Stimulated activated CD8-positive, alpha-beta memory T cell treated with anti-CD3 and anti-CD28 coated beads, Interleukin-7, amount 100 ng/mL, for 48 hours (primary cell): ENCODE measurements at regions not wholly inside any gene's neighbourhood (a gene's known extent, or its start where the extent isn't known, plus 50 kb on each side); places are given as distances from the start of the nearest gene placed in this dataset.

Experiments used
- DNase-seq, 2 donors: peaks; one replicate each; pipeline ENCODE4 v3.0.0-alpha.2; 2020; ENCODE audit warnings: low read depth in 1 of 2; ENCODE audit errors: extremely low read depth in 1 of 2

- DNase-seq, result no peak
These were observed 181.0 kb upstream of the RNF32 start for GRCh38 chr7:156459582-156459981.

DNA sequence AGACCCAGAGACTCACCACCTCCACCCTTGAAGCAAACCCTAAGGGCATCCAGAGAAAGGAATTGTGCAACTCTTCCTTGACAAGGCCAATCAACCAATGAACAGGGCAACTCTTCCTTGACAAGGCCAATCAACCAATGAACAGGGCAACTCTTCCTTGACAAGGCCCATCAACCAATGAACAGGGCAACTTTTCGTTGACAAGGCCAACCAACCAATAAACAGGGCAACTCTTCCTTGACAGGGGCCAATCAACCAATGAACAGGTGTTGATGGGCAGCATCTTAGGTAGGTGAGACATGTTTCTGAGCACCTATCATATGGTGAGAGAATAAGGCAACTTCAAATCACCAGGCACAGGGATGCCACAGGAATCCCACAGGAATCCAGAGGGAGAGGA, 181.5 kb upstream of the RNF32 start:
- no peak for DNase-seq

DNA sequence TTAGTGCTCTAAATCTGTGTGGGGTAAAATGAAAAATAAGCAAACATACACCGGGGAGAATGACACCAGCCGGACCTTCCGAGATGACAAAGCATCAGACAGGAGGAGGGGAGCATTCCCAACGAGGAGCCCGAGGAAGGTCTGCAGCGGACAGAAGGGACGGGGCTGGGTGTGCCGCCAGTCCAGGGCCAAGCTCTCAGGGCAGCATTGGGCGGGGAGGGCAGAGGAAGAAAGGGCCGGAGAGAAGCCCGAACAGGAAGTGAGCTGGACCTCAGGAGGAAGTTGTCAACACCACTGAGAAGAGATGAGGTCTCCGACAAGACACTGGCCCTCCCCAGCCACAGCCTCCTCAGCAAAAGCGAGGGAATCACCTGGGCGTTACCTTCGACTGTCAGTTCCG, 182.6 kb upstream of the RNF32 start:
- DNase-seq, result no peak

DNA sequence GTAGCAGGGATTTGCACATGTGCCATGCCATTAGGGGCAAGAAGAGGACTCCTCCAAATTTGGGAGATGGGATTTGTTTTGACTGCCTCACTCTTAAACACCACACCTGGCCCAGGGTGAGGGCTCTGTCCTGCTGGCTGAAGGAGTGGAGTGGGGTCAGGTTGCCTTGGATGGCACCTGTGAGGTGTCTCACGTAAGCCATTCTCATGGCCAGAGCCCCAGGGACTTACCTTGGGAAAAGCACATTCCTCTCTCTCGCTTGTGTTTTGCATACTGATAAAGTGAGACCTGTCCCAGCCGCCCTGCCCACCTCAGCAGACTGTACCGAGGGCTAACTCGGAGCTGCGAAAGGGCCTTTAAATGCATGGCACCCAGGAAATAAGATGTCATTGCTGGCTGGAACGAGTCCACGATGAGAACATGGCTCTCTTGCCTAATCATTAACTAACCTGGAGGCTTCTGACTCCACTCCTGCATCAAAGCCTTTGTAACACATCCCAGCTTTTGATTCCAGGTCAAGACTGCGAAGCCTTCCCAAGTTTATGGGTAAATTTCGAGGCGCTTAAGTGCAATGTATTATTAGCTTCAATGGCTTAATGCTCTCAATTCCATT, 184.0 kb upstream of the RNF32 start:
- no peak for DNase-seq

- DNase-seq, result no peak
These were observed 184.5 kb upstream of the RNF32 start for GRCh38 chr7:156456032-156456431.

DNA sequence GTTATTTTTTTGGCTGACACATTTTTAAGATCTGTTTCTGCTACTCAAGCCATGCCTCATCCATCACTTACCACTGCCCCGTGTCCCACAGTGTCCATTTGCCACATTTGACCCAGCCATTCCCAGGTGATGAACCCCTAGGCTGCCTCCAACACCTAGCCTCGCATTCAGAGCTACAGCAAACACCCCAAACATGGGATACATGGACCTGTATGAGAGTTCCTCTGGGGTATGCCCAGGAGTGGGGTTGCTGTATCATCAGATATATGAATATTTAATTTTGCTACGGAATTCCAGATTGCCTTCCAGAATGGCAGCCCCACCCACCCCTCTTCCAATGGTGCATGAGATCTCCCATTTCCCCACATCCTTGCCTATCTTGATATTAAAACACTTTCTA, 190.1 kb upstream of the RNF32 start:
- DNase-seq, result no peak

- no peak for DNase-seq
These were observed 191.7 kb upstream of the RNF32 start for GRCh38 chr7:156448918-156449317.

- DNase-seq, result no peak
These were observed 193.6 kb upstream of the RNF32 start for GRCh38 chr7:156446990-156447389.

GRCh38 chr7:156445997-156446761, 194.4 kb upstream of the RNF32 start:
- no peak for DNase-seq

- no peak for DNase-seq
These were observed 198.1 kb upstream of the RNF32 start for GRCh38 chr7:156442516-156442915.

DNA sequence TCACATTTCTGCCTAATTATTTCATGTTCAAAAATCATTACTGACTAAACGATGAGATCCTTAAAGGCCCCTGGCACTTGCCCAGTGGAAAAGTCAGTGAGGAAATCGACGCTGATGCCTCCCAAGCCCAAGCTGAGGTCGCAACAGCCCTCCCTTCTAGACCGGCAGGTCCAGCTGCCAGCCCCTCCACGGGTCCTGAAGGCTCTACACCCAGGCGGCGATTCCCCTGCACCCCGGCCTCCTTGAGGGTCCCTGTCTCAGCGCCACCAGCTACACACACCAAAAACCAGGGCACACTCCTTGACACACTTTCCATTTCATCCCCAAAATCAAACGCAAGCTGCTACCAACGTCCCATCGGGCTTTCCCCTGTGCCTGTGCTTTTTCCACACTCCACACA, 200.1 kb upstream of the RNF32 start:
- no peak for DNase-seq

- no peak for DNase-seq
These were observed 202.6 kb upstream of the RNF32 start for GRCh38 chr7:156438011-156438410.

GRCh38 chr7:156437021-156437614, 203.5 kb upstream of the RNF32 start:
- DNase-seq, result no peak

DNA sequence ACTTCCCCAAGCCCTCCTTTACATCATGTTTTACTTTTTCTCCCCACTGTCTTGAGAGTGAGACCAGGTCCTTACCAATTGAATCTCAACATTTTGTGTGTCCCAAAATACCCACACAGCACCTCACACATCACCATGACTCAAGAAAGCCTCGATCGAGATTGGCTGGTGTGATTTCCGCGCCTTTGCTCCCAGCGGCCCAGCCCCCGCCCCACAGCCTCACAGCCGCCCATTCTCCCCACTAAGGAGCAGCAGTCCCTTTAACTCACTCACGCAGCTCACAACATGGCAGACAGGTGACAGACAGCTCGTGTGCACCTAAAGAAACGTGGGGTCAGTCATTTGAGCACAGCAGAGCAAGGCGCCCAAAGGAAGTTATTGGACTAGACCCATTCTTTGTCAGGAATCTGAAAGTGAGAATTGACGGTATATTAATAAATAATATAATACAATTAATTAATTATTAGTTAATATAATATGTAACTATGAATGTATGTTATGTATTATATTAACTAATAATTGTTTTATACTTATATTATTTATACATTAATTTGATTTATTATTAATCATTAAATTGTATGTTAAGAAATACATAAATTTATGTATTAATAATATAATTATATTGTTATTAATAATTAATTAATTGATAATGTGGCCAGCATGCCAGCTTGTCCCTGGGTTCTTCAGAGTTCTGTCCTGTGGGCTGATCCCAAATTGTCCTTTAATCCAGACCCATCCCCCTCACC, 204.9 kb upstream of the RNF32 start:
- DNase-seq, result no peak

DNA sequence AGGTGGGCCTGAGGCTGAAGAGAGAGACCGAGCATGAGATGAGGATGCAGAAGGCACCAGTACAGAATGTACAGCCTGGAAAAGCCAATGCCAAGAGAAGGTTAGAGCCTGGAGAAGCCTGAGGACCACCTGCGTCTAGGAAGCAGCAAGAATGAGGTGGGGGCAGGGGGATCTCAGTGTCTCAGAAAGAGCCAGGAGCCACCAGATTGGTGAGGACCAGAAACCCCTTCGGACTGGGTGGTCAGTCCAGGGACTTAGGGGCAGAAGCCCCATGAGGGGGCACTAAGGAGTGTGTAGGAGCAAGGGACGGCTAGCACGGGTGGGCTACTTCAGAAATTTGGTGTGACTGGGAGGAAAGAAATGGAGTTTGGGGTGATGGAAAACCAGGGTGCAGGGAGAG, 205.9 kb upstream of the RNF32 start:
- DNase-seq, result no peak

GRCh38 chr7:156432018-156432417, 208.6 kb upstream of the RNF32 start:
- no peak for DNase-seq

DNA sequence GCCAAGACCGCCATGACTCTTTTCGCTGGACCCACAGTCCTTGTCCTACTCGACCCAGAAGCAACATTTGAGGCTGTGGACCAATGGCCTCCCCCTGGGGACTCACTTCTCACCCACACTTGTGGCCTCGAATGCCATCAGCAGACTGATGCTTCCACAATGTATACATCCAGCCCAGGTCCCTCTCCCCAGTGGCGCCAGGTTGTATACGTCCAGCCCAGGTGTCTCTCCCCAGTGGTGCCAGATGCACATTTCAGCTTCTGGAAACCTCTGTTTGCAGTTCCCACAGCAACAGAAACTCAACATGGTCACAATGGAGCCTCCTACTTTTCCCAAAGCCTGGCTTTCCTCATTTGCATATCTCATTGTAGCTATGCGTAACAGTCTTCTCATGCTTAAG, 210.5 kb upstream of the RNF32 start:
- no peak for DNase-seq

DNA sequence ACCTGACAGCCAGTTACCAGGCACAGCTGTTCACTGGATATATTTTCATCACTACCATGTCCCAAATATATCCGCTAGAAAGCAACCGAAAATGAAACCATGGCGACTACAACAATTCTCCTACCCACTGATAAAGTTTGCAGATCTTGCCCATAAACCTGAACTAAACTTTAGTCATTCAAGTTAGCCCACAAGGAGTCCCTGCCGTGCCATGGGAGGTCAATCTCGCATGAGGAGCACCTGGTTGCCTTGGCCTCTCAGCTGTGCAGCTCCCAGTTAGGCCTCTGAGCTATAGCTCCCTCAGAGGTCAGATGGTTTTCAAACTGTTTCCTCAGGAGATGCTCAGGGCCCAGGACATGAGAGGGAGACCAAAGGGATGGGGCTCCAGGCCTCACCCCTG, 211.1 kb upstream of the RNF32 start:
- DNase-seq, result no peak

GRCh38 chr7:156423876-156424275, 216.7 kb upstream of the RNF32 start:
- no peak for DNase-seq

- no peak for DNase-seq
These were observed 220.1 kb upstream of the RNF32 start for GRCh38 chr7:156420496-156420895.

- DNase-seq, result no peak
These were observed 220.8 kb upstream of the RNF32 start for GRCh38 chr7:156419782-156420181.

GRCh38 chr7:156402255-156402654, 238.3 kb upstream of the RNF32 start:
- DNase-seq, result no peak
